Endothelial cell of umbilical vein (primary cell): ENCODE measurements at regions not wholly inside any gene's neighbourhood (a gene's known extent, or its start where the extent isn't known, plus 50 kb on each side); places are given as distances from the start of the nearest gene placed in this dataset.

Experiments used
- BruUV-seq: library from RNA; stranded (reverse); fragments of 400-500 nt; replicated peaks from 2 replicates; lab custom pipeline; 2021; lab: Mats Ljungman, UMichigan
- CTCF ChIA-PET: fragments of 300-600, 350-600 bp; sonication (Branson Sonifier 250); formaldehyde crosslinking; loops from one replicate; lab custom pipeline; 2021; ENCODE audit warnings: antibody characterized with exemption, inconsistent platforms; lab: Charles Lee
- POLR2A ChIA-PET: fragments of 300-600, 350-600 bp; sonication (Branson Sonifier 250); formaldehyde crosslinking; loops from one replicate; lab custom pipeline; 2021; ENCODE audit warnings: antibody characterized with exemption, inconsistent platforms; lab: Charles Lee
- DNase-seq: peaks from one replicate; pipeline ENCODE4 v3.0.0-alpha.2; 2011; ENCODE audit warnings: low read depth, low spot score
- FAIRE-seq: peaks from 2 replicates; lab custom pipeline; 2011; peaks lifted over from hg19 to GRCh38; lab: Jason Lieb, UNC
- H2AFZ ChIP-seq: 2 replicates; pipeline ENCODE4 v1.6.0; 2012; ENCODE audit warnings: low read depth, low read length, control low read depth, inconsistent platforms
- H3K27ac ChIP-seq: 2 replicates; pipeline ENCODE4 v1.5.1; 2011; ENCODE audit warnings: low read depth, mild to moderate bottlenecking, control low read depth, low read length, moderate library complexity; ENCODE audit not compliant: insufficient read depth
- H3K27me3 ChIP-seq, 2 experiments: 2 replicates each; pipeline versions ENCODE4 v1.6.0 to v1.6.1; 2011; ENCODE audit warnings: low read length in 2 of 2, mixed read lengths in 1 of 2; ENCODE audit not compliant: control insufficient read depth in 2 of 2, insufficient read depth in 2 of 2
- H3K36me3 ChIP-seq, 2 experiments: 2 replicates in 1 of 2; 3 replicates in 1 of 2; pipeline ENCODE4 v1.5.1; 2011; ENCODE audit warnings: low read length in 2 of 2, mild to moderate bottlenecking in 1 of 2, moderate library complexity in 1 of 2; ENCODE audit not compliant: control insufficient read depth in 2 of 2, insufficient read depth in 2 of 2; ENCODE audit errors: extremely low read depth in 1 of 2
- H3K4me1 ChIP-seq: 3 replicates; pipeline ENCODE4 v1.5.1; 2011; ENCODE audit warnings: mild to moderate bottlenecking, low read length; ENCODE audit not compliant: control insufficient read depth, insufficient read depth; ENCODE audit errors: extremely low read depth
- H3K4me2 ChIP-seq: 2 replicates; pipeline ENCODE4 v1.6.1; 2011; ENCODE audit warnings: low read length, control low read depth, mixed read lengths; ENCODE audit not compliant: insufficient read depth
- H3K4me3 ChIP-seq, 3 experiments: fragments of 200-600 bp in 1 of 3; sonication (generic), shearing (Covaris generic) in 1 of 3; replicated peaks in 1 of 3; 2 replicates each; pipeline ENCODE4 v1.5.1; 2011 to 2016; ENCODE audit warnings: control low read depth in 3 of 3, low read length in 3 of 3, mild to moderate bottlenecking in 2 of 3, inconsistent platforms in 1 of 3, low read depth in 1 of 3, moderate library complexity in 1 of 3; ENCODE audit not compliant: insufficient read depth in 1 of 3
- H3K79me2 ChIP-seq: 2 replicates; pipeline ENCODE4 v1.6.0; 2012; ENCODE audit warnings: low read length, inconsistent platforms; ENCODE audit not compliant: control insufficient read depth, insufficient read depth
- H3K9ac ChIP-seq: replicated peaks from 2 replicates; pipeline ENCODE3; 2011; ENCODE audit warnings: low read length, control low read depth; ENCODE audit not compliant: insufficient read depth; ENCODE audit errors: extremely low read depth
- H3K9me1 ChIP-seq: replicated peaks from 3 replicates; pipeline ENCODE4 v1.6.0; 2011; ENCODE audit warnings: mild to moderate bottlenecking, low read length; ENCODE audit not compliant: control insufficient read depth, insufficient read depth; ENCODE audit errors: extremely low read depth
- H3K9me3 ChIP-seq: replicated peaks from 2 replicates; pipeline ENCODE4 v1.5.1; 2012; ENCODE audit warnings: low read length, inconsistent platforms; ENCODE audit not compliant: control insufficient read depth, insufficient read depth
- H4K20me1 ChIP-seq: replicated peaks from 2 replicates; pipeline ENCODE3; 2011; ENCODE audit warnings: mild to moderate bottlenecking, low read length; ENCODE audit not compliant: control insufficient read depth, insufficient read depth; ENCODE audit errors: extremely low read depth
- CTCF ChIP-seq, 2 donors: IDR thresholded peaks; 1 replicate in 1 of 2; 2 replicates in 1 of 2; pipeline ENCODE4 v1.5.1; 2011; ENCODE audit warnings: low read length in 2 of 2, mild to moderate bottlenecking in 2 of 2, moderate library complexity in 2 of 2, control low read depth in 1 of 2, inconsistent platforms in 1 of 2, low read depth in 1 of 2; ENCODE audit not compliant: insufficient read depth in 1 of 2; ENCODE audit errors: extremely low read depth in 1 of 2
- EZH2 ChIP-seq: IDR thresholded peaks from 2 replicates; pipeline ENCODE4 v1.6.1; 2012; ENCODE audit warnings: borderline replicate concordance, low read depth, mild to moderate bottlenecking, moderate library complexity, low read length, inconsistent platforms; ENCODE audit not compliant: severe bottlenecking
- FOS ChIP-seq: IDR thresholded peaks from 2 replicates; pipeline ENCODE4 v1.6.1; 2011; ENCODE audit warnings: mild to moderate bottlenecking, low read length, moderate library complexity, borderline replicate concordance; ENCODE audit not compliant: insufficient read depth
- GATA2 ChIP-seq: IDR thresholded peaks from 2 replicates; pipeline ENCODE4 v1.7.0; 2011; ENCODE audit warnings: low read depth, mild to moderate bottlenecking, moderate library complexity, mixed read lengths, low read length; ENCODE audit not compliant: insufficient read length, insufficient read depth
- JUN ChIP-seq: IDR thresholded peaks from 2 replicates; pipeline ENCODE4 v1.6.1; 2011; ENCODE audit warnings: borderline replicate concordance, low read depth; ENCODE audit not compliant: insufficient read length, insufficient read depth
- MAX ChIP-seq: IDR thresholded peaks from 2 replicates; pipeline ENCODE4 v1.6.1; 2011; ENCODE audit not compliant: insufficient read depth, insufficient read length
- MYC ChIP-seq: IDR thresholded peaks from one replicate; pipeline ENCODE4 v1.6.1; 2011; ENCODE audit warnings: mild to moderate bottlenecking, low read depth, low read length
- POLR2A ChIP-seq: IDR thresholded peaks from 2 replicates; pipeline ENCODE4 v1.6.1; 2012; ENCODE audit warnings: low read depth, mild to moderate bottlenecking, control low read depth, low read length
- POLR2AphosphoS5 ChIP-seq: IDR thresholded peaks from 2 replicates; pipeline ENCODE4 v1.6.1; 2012; ENCODE audit warnings: low read depth, mild to moderate bottlenecking, control low read depth, low read length, moderate library complexity; ENCODE audit not compliant: insufficient read depth
- dilution Hi-C: fragments of 300-500 bp; cut with MboI; formaldehyde crosslinking; loops from one replicate; pipeline ENCODE4 v1.15.0; 2019; ENCODE audit warnings: low sequenced_read_pairs; ENCODE audit not compliant: extremely low pct_ligation_motif_present
- intact Hi-C: fragments of 100-400 bp; cut with micrococcal nuclease; formaldehyde crosslinking; loops from one replicate; pipeline ENCODE4 v1.10.0; 2022

GRCh38 chr6:5936140-5936539 lies 70.6 kb downstream of the NRN1 start:
- FAIRE-seq: no peak
- CTCF ChIA-PET: no interaction called here
- H3K4me2 ChIP-seq: no peak overlapping the region

GRCh38 chr6:5930968-5931367 lies 75.8 kb downstream of the NRN1 start:
- no TSS peak for BruUV-seq
- CTCF ChIA-PET: no interaction called here

More at GRCh38 chr6:5936140-5936539, 70.6 kb downstream of the NRN1 start:
- Histone ChIP-seq H3K36me3 (no peaks in the 10 kb centered on the region), H4K20me1 (no peaks in the 10 kb centered on the region), H3K9me1 (no peaks in the 10 kb centered on the region), H3K79me2 (no peaks in the 10 kb centered on the region), H3K4me3 (no peak overlapping the region), H3K27ac (no peak overlapping the region), H2AFZ (no peak overlapping the region), H3K4me1 (no peaks in the 10 kb centered on the region), H3K9me3 (no peaks in the 10 kb centered on the region), H3K27me3 (no peaks in the 10 kb centered on the region), H3K9ac (no peak overlapping the region)
- TF ChIP-seq MAX (no peak), GATA2 (no peak), JUN (no peak)
- POLR2A ChIA-PET: no interaction called here
- dilution Hi-C loops: no loop called here
- intact Hi-C loops: no loop called here
- DNase-seq: no peak
- BruUV-seq: no TSS peak

More at GRCh38 chr6:5930968-5931367, 75.8 kb downstream of the NRN1 start:
- Histone ChIP-seq H3K9ac (no peak overlapping the region), H3K27ac (no peak overlapping the region), H3K27me3 (peaks cover 0 to 2% of the 10 kb centered on the region in 2 experiments), H3K79me2 (no peaks in the 10 kb centered on the region), H3K4me1 (no peaks in the 10 kb centered on the region), H3K9me3 (no peaks in the 10 kb centered on the region), H3K4me3 (no peak overlapping the region), H3K4me2 (no peak overlapping the region), H2AFZ (no peak overlapping the region), H3K36me3 (no peaks in the 10 kb centered on the region), H4K20me1 (no peaks in the 10 kb centered on the region), H3K9me1 (no peaks in the 10 kb centered on the region)
- intact Hi-C loops: no loop called here
- dilution Hi-C loops: no loop called here
- FAIRE-seq (no peak), DNase-seq (no peak)
- POLR2A ChIA-PET: no interaction called here
- no peak for TF ChIP-seq EZH2
- no peak for TF ChIP-seq MYC
- TF ChIP-seq CTCF (IDR thresholded peaks at IDR 0.05; ENCODE audit: extremely low read depth in 1 of 2, insufficient read depth in 1 of 2, low read depth in 1 of 2, low read length in 2 of 2): no peak
- no peak for TF ChIP-seq POLR2AphosphoS5
- TF ChIP-seq GATA2: no peak
- TF ChIP-seq POLR2A: no peak
- no peak for TF ChIP-seq FOS
- TF ChIP-seq MAX: no peak
- no peak for TF ChIP-seq JUN
